ENCODE measurements at regions not wholly inside any gene's neighbourhood (a gene's known extent, or its start where the extent isn't known, plus 50 kb on each side); places are given as distances from the start of the nearest gene placed in this dataset.
"Not testable (repeated sequence)": the region's sequence is repeated elsewhere in the genome, so short reads cannot be mapped to it uniquely, and the experiment has no call there.

- DNase-seq (ENCODE audit: low read depth, low spot score) = no peak
These were observed 194.2 kb upstream of the SVIL start for GRCh38 chr10:29828956-29829355.

- DNase-seq (ENCODE audit: low read depth, low spot score) = no peak
These were observed 193.7 kb upstream of the SVIL start for GRCh38 chr10:29828440-29828894.

- DNase-seq (ENCODE audit: low read depth, low spot score) = no peak
These were observed 192.7 kb upstream of the SVIL start for GRCh38 chr10:29827512-29827911.

- DNase-seq (ENCODE audit: low read depth, low spot score) = no peak
These were observed 192.2 kb upstream of the SVIL start for GRCh38 chr10:29826801-29827450.

GRCh38 chr10:29826221-29826620 lies 191.4 kb upstream of the SVIL start:
- no peak for DNase-seq (ENCODE audit: low read depth, low spot score)

- no peak for DNase-seq (ENCODE audit: low read depth, low spot score)
These were observed 188.8 kb upstream of the SVIL start for GRCh38 chr10:29823553-29824080.

- DNase-seq (ENCODE audit: low read depth, low spot score) = no peak
These were observed 186.2 kb upstream of the SVIL start for GRCh38 chr10:29820890-29821461.

- no peak for DNase-seq (ENCODE audit: low read depth, low spot score)
These were observed 182.2 kb upstream of the SVIL start for GRCh38 chr10:29816801-29817558.

- no peak for DNase-seq (ENCODE audit: low read depth, low spot score)
These were observed 180.8 kb upstream of the SVIL start for GRCh38 chr10:29815572-29815971.

- no peak for DNase-seq (ENCODE audit: low read depth, low spot score)
These were observed 177.1 kb upstream of the SVIL start for GRCh38 chr10:29811751-29812427.

GRCh38 chr10:29810816-29811215 lies 176.0 kb upstream of the SVIL start:
- DNase-seq (ENCODE audit: low read depth, low spot score) = no peak

GRCh38 chr10:29810231-29810630 lies 175.5 kb upstream of the SVIL start:
- not testable (repeated sequence) for DNase-seq (ENCODE audit: low read depth, low spot score)

- DNase-seq (ENCODE audit: low read depth, low spot score) = no peak
These were observed 174.6 kb upstream of the SVIL start for GRCh38 chr10:29809383-29809782.

- no peak for DNase-seq (ENCODE audit: low read depth, low spot score)
These were observed 172.5 kb upstream of the SVIL start for GRCh38 chr10:29807163-29807806.

- no peak for DNase-seq (ENCODE audit: low read depth, low spot score)
These were observed 171.6 kb upstream of the SVIL start for GRCh38 chr10:29806350-29806788.

- DNase-seq (ENCODE audit: low read depth, low spot score) = no peak
These were observed 170.5 kb upstream of the SVIL start for GRCh38 chr10:29805134-29805723.

- DNase-seq (ENCODE audit: low read depth, low spot score) = no peak
These were observed 169.5 kb upstream of the SVIL start for GRCh38 chr10:29804025-29804852.

- no peak for DNase-seq (ENCODE audit: low read depth, low spot score)
These were observed 167.4 kb upstream of the SVIL start for GRCh38 chr10:29802171-29802570.

GRCh38 chr10:29798921-29799690 lies 164.3 kb upstream of the SVIL start:
- DNase-seq (ENCODE audit: low read depth, low spot score) = no peak

Measured in iPS DF 19.7 (cell line).